ENCODE measurements at regions not wholly inside any gene's neighbourhood (a gene's known extent, or its start where the extent isn't known, plus 50 kb on each side); places are given as distances from the start of the nearest gene placed in this dataset.

DNA sequence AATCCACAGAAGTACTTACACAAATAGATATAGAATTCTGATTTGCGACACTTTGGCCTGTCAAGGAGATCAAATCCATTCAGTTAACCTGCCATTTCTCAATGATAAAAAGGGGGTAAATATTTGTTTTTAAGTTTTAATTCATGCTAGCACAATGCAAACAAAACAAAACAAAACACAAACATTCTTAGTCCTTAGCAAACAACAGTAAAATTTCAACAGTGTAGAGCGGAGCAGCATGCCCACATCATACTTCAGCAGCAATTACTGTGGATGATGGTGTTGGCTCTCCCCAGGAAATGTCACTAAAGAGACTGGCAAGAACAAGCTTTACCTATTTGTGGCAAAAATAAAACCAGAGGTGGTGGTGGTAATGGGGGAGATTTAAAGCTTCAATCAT is 625.2 kb upstream of the PCDH20 start:
- DNase-seq (ENCODE audit: low read depth) = no peak

GRCh38 chr13:62040078-62040477 is 624.4 kb upstream of the PCDH20 start:
- no peak for DNase-seq (ENCODE audit: low read depth)

- DNase-seq (ENCODE audit: low read depth) = no peak
Observed at GRCh38 chr13:62038214-62038613, 622.6 kb upstream of the PCDH20 start.

DNA sequence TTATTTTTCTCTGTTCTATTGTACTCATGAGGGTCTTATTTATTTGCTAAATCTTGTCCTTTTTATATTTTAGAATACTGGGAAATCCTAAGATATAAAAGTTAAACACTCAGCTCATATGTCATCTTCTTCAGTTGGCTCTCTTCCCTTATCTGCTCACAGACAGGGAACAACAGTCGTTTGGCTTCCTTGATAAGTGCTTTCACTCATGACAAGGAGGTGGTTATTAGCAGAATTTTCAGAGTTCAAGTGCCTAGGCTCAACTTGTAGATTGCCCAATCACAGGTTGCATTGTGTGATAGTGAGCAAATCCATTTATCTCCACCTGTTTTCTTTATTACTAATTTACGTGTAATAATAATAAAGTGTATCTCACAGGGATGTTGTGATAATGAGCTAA is 620.3 kb upstream of the PCDH20 start:
- no peak for DNase-seq (ENCODE audit: low read depth)

DNA sequence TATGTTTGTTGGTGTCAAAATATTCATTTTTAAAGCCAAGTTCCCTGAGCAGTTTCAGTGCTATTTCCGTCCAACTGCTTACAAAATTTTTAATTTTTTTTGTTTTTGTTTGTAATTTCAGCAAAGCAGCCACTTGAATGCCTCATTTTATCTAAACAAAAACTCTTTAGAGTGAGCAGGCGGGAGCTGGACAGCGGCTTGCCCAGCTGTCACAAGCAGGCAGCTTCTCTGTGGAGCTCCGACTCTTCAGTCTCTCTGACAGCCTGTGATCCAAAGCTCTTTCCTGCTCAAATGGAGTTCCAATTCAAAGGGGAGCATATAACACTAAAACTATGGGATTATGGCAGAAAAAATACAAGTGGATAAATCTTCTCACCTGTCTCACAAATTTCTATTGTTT is 618.3 kb upstream of the PCDH20 start:
- no peak for DNase-seq (ENCODE audit: low read depth)

- DNase-seq (ENCODE audit: low read depth) = no peak
Observed at GRCh38 chr13:62022369-62022768, 606.7 kb upstream of the PCDH20 start.

DNA sequence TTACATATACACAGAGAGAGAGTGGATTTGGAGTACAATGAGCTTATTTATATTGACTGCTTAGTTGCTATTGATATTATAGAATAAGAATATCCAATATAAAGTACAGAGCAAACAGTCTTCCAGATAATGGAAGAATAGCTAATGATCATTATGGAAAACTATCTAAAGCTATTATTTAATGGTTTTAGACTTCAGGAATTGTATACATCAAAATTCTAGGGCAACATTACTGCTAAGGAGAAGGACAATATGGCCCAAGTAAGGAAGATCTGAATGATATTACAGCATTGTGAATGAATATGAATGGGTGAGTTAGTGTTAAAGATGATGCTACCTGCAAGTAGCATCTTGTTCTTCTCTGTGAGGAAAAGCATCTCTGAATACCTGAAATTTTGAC is 604.2 kb upstream of the PCDH20 start:
- no peak for DNase-seq (ENCODE audit: low read depth)

DNA sequence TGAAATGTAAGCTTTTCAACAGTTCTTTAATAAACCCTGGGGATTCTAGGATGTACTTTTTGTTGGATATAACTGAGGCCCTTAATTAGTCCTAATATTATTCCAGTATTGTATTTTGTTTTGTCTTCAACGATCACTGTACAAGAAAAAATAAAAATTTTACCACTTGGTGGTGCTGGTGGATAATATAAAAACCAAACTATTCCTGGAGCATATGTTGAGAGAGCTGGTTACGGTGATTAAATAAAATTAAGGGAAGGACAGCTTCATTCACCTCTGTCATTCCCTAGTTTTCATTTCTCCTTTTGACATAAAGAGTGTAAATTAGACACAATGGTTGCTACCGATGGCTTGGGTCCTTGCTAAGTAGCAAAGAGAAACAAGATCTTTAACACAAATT is 598.6 kb upstream of the PCDH20 start:
- no peak for DNase-seq (ENCODE audit: low read depth)

GRCh38 chr13:62003452-62003851 is 587.8 kb upstream of the PCDH20 start:
- DNase-seq (ENCODE audit: low read depth) = no peak

- DNase-seq (ENCODE audit: low read depth) = no peak
Observed at GRCh38 chr13:61994174-61994573, 578.5 kb upstream of the PCDH20 start.

DNA sequence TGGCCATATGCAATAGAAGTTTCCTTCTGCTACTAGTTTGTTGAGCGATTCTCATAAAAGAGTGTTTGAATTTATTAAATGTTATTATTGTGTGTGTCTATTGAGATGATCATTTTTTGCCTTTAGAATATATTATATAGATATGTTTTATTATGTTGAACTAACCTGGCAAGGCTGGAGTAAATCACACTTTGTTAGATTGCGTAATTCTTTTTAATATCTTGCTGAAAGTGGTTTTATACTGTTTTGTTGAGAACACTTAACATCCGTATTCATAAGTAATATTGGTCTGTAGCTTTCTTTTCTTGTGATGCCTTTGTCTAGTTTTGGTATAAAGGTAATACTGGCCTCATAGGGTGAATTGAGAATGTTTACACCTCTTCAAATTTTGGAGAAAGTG is 574.3 kb upstream of the PCDH20 start:
- DNase-seq (ENCODE audit: low read depth) = no peak

GRCh38 chr13:61988810-61989209 is 573.2 kb upstream of the PCDH20 start:
- no peak for DNase-seq (ENCODE audit: low read depth)

- DNase-seq (ENCODE audit: low read depth) = no peak
Observed at GRCh38 chr13:61975001-61975400, 559.4 kb upstream of the PCDH20 start.

- DNase-seq (ENCODE audit: low read depth) = no peak
Observed at GRCh38 chr13:61965756-61966155, 550.1 kb upstream of the PCDH20 start.

DNA sequence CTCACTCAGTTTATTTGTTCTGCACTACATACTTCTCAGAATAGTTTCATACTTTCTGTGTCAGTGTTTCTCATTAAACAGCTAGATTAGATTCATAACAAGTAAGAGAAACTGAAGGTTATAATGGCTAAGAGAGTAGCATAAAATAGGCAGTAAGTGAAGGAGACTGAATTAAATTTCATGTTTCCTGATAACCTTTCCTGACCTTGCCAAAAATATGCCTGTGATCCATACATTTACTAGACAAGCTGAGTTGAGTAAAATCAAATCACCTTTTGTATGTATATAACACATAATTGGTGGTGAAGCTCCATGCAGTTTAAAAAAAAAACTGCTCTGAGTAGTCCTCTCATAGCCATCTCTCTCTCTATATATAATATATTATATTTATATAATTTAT is 545.3 kb upstream of the PCDH20 start:
- DNase-seq (ENCODE audit: low read depth) = no peak

GRCh38 chr13:61954092-61954491 is 538.4 kb upstream of the PCDH20 start:
- peak; percentile 0 for DNase-seq (ENCODE audit: low read depth)

DNA sequence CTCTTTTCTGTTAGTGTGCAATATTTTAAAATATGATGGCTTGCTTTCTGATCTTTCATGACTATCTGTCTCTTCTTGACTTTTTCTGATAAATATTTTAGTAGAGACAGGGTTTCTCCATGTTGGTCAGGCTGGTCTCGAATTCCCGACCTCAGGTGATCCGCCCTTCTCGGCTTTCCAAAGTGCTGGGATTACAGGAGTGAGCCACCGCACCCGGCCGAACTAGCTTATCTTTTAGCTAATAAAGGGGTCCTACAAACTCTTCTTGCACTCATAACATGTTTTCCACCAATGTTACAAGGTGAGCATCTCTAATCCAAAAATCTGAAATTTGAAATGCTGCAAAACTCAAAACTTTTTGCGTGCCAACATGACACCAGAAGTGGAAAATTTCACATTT is 535.2 kb upstream of the PCDH20 start:
- no peak for DNase-seq (ENCODE audit: low read depth)

- no peak for DNase-seq (ENCODE audit: low read depth)
Observed at GRCh38 chr13:61944329-61944929, 528.8 kb upstream of the PCDH20 start.

DNA sequence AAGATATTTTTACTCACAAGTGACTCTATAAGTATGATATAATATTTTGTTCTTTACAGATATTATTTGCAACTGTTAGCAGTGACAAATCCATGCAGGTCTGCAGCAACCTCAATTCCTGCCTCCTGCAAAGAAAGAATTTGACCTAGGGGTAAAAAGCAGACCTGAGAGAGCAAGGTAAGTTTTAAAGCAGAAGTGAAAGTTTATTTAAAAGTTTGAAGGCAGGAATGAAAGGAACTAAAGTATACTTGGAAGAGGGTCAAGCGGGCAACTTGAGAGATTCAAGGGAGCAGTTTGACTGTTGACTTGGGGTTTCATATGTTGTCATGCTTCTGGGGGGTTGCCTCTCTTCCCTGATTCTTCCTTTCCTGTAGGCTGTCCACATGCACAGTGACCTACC is 520.1 kb upstream of the PCDH20 start:
- DNase-seq (ENCODE audit: low read depth) = no peak

DNA sequence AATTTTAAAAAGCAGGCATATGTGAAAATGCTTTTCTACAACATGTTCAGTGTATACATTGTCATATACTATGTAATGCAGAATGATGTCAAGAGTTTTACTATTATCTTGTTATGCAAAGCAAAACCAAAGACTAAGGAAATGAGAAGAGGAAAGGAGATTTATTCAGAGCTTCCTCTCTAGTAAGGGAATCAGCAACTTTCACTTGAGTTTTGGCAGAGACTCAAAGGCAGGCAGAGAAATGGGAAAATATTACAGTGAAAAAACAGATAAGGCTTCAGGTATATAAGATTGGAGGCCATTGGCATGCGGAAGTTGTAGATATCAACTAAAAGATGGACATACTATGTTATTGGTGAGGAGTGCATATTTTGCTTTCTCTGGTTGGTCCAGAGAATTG is 512.0 kb upstream of the PCDH20 start:
- no peak for DNase-seq (ENCODE audit: low read depth)

DNA sequence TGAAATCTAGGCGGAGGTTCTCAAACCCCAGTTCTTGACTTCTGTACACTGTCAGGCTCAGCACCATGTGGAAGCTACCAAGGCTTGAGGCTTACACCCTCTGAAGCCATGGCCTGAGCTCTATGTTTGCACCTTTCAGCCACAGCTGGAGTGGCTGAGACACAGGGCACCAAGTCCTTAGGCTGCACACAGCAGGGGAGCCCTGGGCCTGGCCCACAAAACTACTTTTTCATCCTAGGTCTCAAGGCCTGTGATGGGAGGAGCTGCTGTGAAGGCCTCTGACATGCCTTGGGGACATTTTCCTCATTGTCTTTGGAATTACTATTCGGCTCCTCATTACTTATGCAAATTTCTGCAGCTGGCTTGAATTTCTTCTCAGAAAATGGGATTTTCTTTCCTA is 503.2 kb upstream of the PCDH20 start:
- no peak for DNase-seq (ENCODE audit: low read depth)

GRCh38 chr13:61916483-61916882 is 500.8 kb upstream of the PCDH20 start:
- no peak for DNase-seq (ENCODE audit: low read depth)

DNA sequence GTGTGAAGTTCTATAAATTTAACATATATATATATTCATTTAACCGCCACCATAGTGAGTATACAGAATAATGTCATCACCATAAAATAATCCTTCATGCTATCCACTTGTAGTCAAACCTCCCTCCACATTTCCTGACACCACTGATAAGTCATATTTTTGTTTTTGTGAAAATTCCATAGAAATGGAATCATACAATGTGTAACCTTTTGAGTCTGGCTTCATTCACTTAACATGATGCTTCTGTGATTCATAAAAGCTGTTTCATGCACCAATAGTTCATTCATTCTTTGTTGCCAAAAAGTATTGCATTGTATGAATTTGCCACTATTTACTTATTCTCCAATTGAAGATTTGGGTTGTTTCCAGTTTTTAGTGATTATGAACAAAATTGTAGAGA is 497.5 kb upstream of the PCDH20 start:
- DNase-seq (ENCODE audit: low read depth) = no peak

GRCh38 chr13:61908906-61909615 is 493.4 kb upstream of the PCDH20 start:
- DNase-seq (ENCODE audit: low read depth) = no peak
